Ishikawa (cell line): ENCODE measurements at regions not wholly inside any gene's neighbourhood (a gene's known extent, or its start where the extent isn't known, plus 50 kb on each side); places are given as distances from the start of the nearest gene placed in this dataset.

Experiments used
- CEBPB ChIP-seq: IDR thresholded peaks from 2 replicates; pipeline ENCODE4 v1.6.1; 2012
- CREB1 ChIP-seq: IDR thresholded peaks from 2 replicates; pipeline ENCODE4 v1.6.1; 2012; ENCODE audit warnings: low read depth
- EGR1 ChIP-seq: IDR thresholded peaks from 2 replicates; pipeline ENCODE4 v1.6.1; 2012
- EP300 ChIP-seq: IDR thresholded peaks from 2 replicates; pipeline ENCODE4 v1.6.1; 2012; ENCODE audit warnings: borderline replicate concordance
- FOXM1 ChIP-seq: IDR thresholded peaks from 2 replicates; pipeline ENCODE4 v1.6.1; 2012; ENCODE audit warnings: low read depth, borderline replicate concordance
- MAX ChIP-seq: IDR thresholded peaks from 2 replicates; pipeline ENCODE4 v1.6.1; 2012
- NFIC ChIP-seq: IDR thresholded peaks from 2 replicates; pipeline ENCODE4 v1.6.1; 2012
- RAD21 ChIP-seq: IDR thresholded peaks from 2 replicates; pipeline ENCODE4 v1.6.1; 2012; ENCODE audit warnings: low read depth
- REST ChIP-seq: IDR thresholded peaks from 2 replicates; pipeline ENCODE4 v1.6.1; 2012; ENCODE audit warnings: low read depth, mild to moderate bottlenecking
- TAF1 ChIP-seq: IDR thresholded peaks from 2 replicates; pipeline ENCODE4 v1.6.1; 2012; ENCODE audit warnings: low read depth, mild to moderate bottlenecking
- TCF12 ChIP-seq: IDR thresholded peaks from 2 replicates; pipeline ENCODE4 v1.6.1; 2012; ENCODE audit warnings: low read depth
- TEAD4 ChIP-seq: IDR thresholded peaks from 2 replicates; pipeline ENCODE4 v1.6.1; 2012
- USF1 ChIP-seq: IDR thresholded peaks from 2 replicates; pipeline ENCODE4 v1.6.1; 2012
- YY1 ChIP-seq: IDR thresholded peaks from 2 replicates; pipeline ENCODE4 v1.6.1; 2012; ENCODE audit warnings: low read depth
- ZBTB7A ChIP-seq: IDR thresholded peaks from 2 replicates; pipeline ENCODE4 v1.6.1; 2012; ENCODE audit warnings: low read depth

DNA sequence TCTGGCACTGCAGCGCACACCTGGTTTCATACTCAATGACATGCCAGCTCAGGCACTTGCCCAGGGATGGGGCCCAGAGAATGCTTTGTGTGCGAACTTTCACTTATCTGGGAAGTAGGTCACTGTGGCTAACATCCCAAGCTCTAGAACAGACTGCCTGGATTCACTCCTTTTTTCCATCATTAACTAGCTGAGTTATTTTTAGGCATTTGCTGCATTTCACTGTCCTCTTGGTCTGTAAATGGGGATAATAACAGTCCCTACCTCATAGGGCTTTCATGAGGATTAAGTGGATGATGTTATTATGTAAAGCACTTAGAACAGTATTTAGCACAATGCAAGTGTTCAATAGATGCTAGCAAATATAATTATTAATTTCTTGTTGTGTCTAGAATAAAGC lies 98.7 kb upstream of the DOCK1 start:
- no peak for TF ChIP-seq TEAD4
- TF ChIP-seq ZBTB7A = no peak

- TF ChIP-seq TEAD4 (no peak), YY1 (no peak), NFIC (no peak), TCF12 (no peak)
Observed at GRCh38 chr10:126806991-126807702, 98.1 kb upstream of the DOCK1 start.

GRCh38 chr10:126808103-126808502 lies 97.1 kb upstream of the DOCK1 start:
- no peak for TF ChIP-seq TEAD4
- TF ChIP-seq YY1 = no peak
- TF ChIP-seq CEBPB = no peak
- TF ChIP-seq RAD21 = no peak
- no peak for TF ChIP-seq MAX
- no peak for TF ChIP-seq EGR1
- TF ChIP-seq CREB1 = no peak
- TF ChIP-seq TAF1 = no peak
- TF ChIP-seq NFIC = no peak
- TF ChIP-seq TCF12 = no peak
- no peak for TF ChIP-seq EP300
- TF ChIP-seq FOXM1 = no peak
- no peak for TF ChIP-seq ZBTB7A
- TF ChIP-seq USF1 = no peak
- no peak for TF ChIP-seq REST

DNA sequence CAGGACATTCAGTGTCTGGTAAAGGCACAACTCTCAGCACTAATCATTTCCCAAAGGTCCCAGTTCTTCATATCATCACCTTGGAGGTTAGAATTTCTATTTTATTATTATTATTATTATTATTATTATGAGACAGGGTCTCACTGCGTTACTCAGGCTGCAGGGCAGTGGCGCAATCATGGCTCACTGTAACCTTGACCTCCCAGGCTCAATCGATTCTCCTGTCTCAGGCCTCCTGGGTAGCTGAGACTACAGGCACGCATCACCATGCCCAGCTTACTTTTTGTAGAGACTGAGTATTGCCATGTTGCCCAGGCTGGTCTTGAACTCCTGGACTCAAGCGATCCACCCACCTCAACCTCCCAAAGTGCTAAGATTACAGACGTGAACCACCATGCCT lies 91.8 kb upstream of the DOCK1 start:
- TF ChIP-seq NFIC (no peak), MAX (no peak), TEAD4 (no peak), TAF1 (no peak), REST (no peak), EGR1 (no peak), RAD21 (no peak), FOXM1 (no peak), CREB1 (no peak), EP300 (no peak), TCF12 (no peak), CEBPB (no peak)

DNA sequence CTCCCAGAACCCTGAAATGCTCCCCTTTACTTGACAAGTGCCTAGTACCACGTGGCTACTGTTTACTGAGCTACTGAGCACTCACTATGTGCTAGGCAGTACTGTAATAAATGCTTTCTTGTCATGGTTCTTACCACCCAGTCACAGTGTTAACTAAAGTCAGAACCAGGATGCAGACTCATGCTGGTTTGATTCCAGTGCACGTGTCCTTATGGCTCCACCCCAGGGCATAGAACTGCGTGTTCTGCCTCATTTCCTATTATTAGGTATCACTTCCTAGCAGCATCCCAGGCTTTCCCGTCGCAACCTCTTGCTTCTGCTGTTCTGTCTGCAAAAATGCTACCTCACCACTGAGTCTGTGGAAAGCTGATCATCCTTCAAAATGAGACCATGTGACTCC lies 71.7 kb upstream of the DOCK1 start:
- TF ChIP-seq YY1 (no peak), EP300 (no peak), RAD21 (no peak), ZBTB7A (no peak), NFIC (no peak), REST (no peak), FOXM1 (no peak), CEBPB (no peak), MAX (no peak), TEAD4 (no peak), TAF1 (no peak), CREB1 (no peak), TCF12 (no peak), USF1 (no peak), EGR1 (no peak)
